Keratinocyte (primary cell): ENCODE measurements at regions not wholly inside any gene's neighbourhood (a gene's known extent, or its start where the extent isn't known, plus 50 kb on each side); places are given as distances from the start of the nearest gene placed in this dataset.

Experiments used
- DNase-seq: peaks from one replicate; pipeline ENCODE4 v3.0.0-alpha.2; 2011; ENCODE audit warnings: low read depth, missing footprints, low spot score
- FAIRE-seq: peaks from 2 replicates; lab custom pipeline; 2011; peaks lifted over from hg19 to GRCh38; lab: Jason Lieb, UNC
- H2AFZ ChIP-seq: 2 replicates; pipeline ENCODE4 v1.6.0; 2012; ENCODE audit warnings: low read length, control low read depth, inconsistent platforms; ENCODE audit not compliant: control insufficient read depth
- H3K27ac ChIP-seq: 2 replicates; pipeline ENCODE4 v1.5.1; 2011; ENCODE audit warnings: low read length; ENCODE audit not compliant: control insufficient read depth, insufficient read depth
- H3K27me3 ChIP-seq: 3 replicates; pipeline ENCODE4 v1.6.0; 2011; ENCODE audit warnings: low read length; ENCODE audit not compliant: control insufficient read depth, insufficient read depth; ENCODE audit errors: extremely low read depth
- H3K36me3 ChIP-seq, 2 experiments: 2 replicates in 1 of 2; 3 replicates in 1 of 2; pipeline ENCODE4 v1.5.1; 2011; ENCODE audit warnings: low read length in 2 of 2, mild to moderate bottlenecking in 1 of 2; ENCODE audit not compliant: control insufficient read depth in 2 of 2, insufficient read depth in 2 of 2; ENCODE audit errors: extremely low read depth in 1 of 2
- H3K4me1 ChIP-seq: 3 replicates; pipeline ENCODE4 v1.5.1; 2011; ENCODE audit warnings: low read length; ENCODE audit not compliant: control insufficient read depth, insufficient read depth; ENCODE audit errors: extremely low read depth
- H3K4me2 ChIP-seq: 3 replicates; pipeline ENCODE4 v1.6.0; 2011; ENCODE audit warnings: low read depth, low read length; ENCODE audit not compliant: control insufficient read depth, insufficient read depth; ENCODE audit errors: extremely low read depth
- H3K4me3 ChIP-seq, 3 experiments: fragments of 200-600 bp in 1 of 3; sonication (generic) in 1 of 3; 2 replicates in 2 of 3; 3 replicates in 1 of 3; pipeline ENCODE4 v1.5.1; 2011 to 2016; ENCODE audit warnings: low read length in 3 of 3, mild to moderate bottlenecking in 3 of 3, control low read depth in 2 of 3, inconsistent platforms in 1 of 3, low read depth in 1 of 3, mixed read lengths in 1 of 3, mixed run types in 1 of 3, moderate library complexity in 1 of 3; ENCODE audit not compliant: control insufficient read depth in 2 of 3, insufficient read depth in 2 of 3; ENCODE audit errors: extremely low read depth in 1 of 3
- H3K79me2 ChIP-seq: 2 replicates; pipeline ENCODE4 v1.6.0; 2012; ENCODE audit warnings: low read length; ENCODE audit not compliant: control insufficient read depth, insufficient read depth
- H3K9ac ChIP-seq: 3 replicates; pipeline ENCODE4 v1.6.0; 2011; ENCODE audit warnings: low read length; ENCODE audit not compliant: control insufficient read depth, insufficient read depth; ENCODE audit errors: extremely low read depth
- H3K9me1 ChIP-seq: 3 replicates; pipeline ENCODE4 v1.6.0; 2011; ENCODE audit warnings: low read length; ENCODE audit not compliant: control insufficient read depth, insufficient read depth; ENCODE audit errors: extremely low read depth
- H3K9me3 ChIP-seq: 2 replicates; pipeline ENCODE4 v1.5.1; 2012; ENCODE audit warnings: low read depth, low read length; ENCODE audit not compliant: control insufficient read depth
- H4K20me1 ChIP-seq: 3 replicates; pipeline ENCODE4 v1.6.0; 2011; ENCODE audit warnings: low read length; ENCODE audit not compliant: control insufficient read depth, insufficient read depth; ENCODE audit errors: extremely low read depth
- EZH2 ChIP-seq: IDR thresholded peaks from one replicate; pipeline ENCODE4 v1.6.1; 2012; ENCODE audit warnings: inconsistent platforms, mild to moderate bottlenecking, low read length, moderate library complexity
- dilution Hi-C: fragments of 300-500 bp; cut with MboI; formaldehyde crosslinking; loops from one replicate; pipeline ENCODE4 v1.7.0; 2020; ENCODE audit warnings: low sequenced_read_pairs; ENCODE audit not compliant: extremely low pct_ligation_motif_present
- TF ChIP-seq, protein P1 (sequence below), 3 experiments: IDR thresholded peaks in 1 of 3; conservative IDR thresholded peaks in 1 of 3; optimal IDR thresholded peaks in 1 of 3; 2 replicates in 2 of 3; 3 replicates in 1 of 3; pipeline versions ENCODE3 to v1.5.1; 2011; ENCODE audit warnings: low read length in 3 of 3, mild to moderate bottlenecking in 3 of 3, moderate library complexity in 2 of 3, control low read depth in 1 of 3, inconsistent platforms in 1 of 3; ENCODE audit not compliant: insufficient read depth in 2 of 3; ENCODE audit errors: extremely low read depth in 1 of 3

DNA sequence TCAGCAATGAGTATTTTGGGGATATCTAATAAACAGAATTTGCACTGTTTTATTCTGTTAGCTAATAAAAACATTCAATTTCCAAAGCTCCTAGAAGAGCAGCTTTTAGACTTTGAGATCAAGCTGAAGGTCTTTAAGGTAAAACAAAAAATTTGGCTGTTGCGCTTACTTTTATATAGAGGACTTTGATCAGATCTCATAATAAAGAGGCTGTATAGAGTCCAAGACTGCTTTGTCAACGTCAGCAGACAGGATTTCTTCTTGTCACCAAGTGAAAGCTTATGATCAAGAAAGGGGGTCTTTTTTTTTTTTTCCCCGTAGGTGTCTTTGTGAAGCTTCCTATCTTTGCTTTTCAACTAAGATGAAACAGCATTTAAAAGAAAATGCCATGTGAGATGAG lies 556.5 kb upstream of the SLC35B3 start:
- Histone ChIP-seq H3K4me2 (no peak overlapping the region), H3K9me3 (no peaks in the 10 kb centered on the region), H3K9ac (no peak overlapping the region), H3K4me3 (no peak overlapping the region), H3K9me1 (no peaks in the 10 kb centered on the region), H3K36me3 (no peaks in the 10 kb centered on the region), H4K20me1 (no peaks in the 10 kb centered on the region), H3K27ac (no peak overlapping the region), H3K4me1 (no peaks in the 10 kb centered on the region), H3K27me3 (no peaks in the 10 kb centered on the region), H2AFZ (no peak overlapping the region), H3K79me2 (no peaks in the 10 kb centered on the region)
- TF ChIP-seq EZH2, result no peak
- TF ChIP-seq, protein P1, sequence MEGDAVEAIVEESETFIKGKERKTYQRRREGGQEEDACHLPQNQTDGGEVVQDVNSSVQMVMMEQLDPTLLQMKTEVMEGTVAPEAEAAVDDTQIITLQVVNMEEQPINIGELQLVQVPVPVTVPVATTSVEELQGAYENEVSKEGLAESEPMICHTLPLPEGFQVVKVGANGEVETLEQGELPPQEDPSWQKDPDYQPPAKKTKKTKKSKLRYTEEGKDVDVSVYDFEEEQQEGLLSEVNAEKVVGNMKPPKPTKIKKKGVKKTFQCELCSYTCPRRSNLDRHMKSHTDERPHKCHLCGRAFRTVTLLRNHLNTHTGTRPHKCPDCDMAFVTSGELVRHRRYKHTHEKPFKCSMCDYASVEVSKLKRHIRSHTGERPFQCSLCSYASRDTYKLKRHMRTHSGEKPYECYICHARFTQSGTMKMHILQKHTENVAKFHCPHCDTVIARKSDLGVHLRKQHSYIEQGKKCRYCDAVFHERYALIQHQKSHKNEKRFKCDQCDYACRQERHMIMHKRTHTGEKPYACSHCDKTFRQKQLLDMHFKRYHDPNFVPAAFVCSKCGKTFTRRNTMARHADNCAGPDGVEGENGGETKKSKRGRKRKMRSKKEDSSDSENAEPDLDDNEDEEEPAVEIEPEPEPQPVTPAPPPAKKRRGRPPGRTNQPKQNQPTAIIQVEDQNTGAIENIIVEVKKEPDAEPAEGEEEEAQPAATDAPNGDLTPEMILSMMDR (optimal IDR thresholded peaks at IDR 0.05 in 1 of 3, IDR thresholded peaks at IDR 0.05 in 1 of 3, conservative IDR thresholded peaks at IDR 0.05 in 1 of 3; ENCODE audit: extremely low read depth in 1 of 3, insufficient read depth in 2 of 3, low read length in 3 of 3), result no peak
- DNase-seq (no peak), FAIRE-seq (no peak)
- dilution Hi-C loops, result no loop called here

- no peak for DNase-seq
Observed at GRCh38 chr6:8990075-8990474, 554.7 kb upstream of the SLC35B3 start.

More at GRCh38 chr6:8990075-8990474, 554.7 kb upstream of the SLC35B3 start:
- Histone ChIP-seq H3K4me1 (no peaks in the 10 kb centered on the region), H3K27ac (no peak overlapping the region), H2AFZ (no peak overlapping the region), H3K9me1 (no peaks in the 10 kb centered on the region), H3K4me3 (no peak overlapping the region), H4K20me1 (no peaks in the 10 kb centered on the region), H3K79me2 (no peaks in the 10 kb centered on the region), H3K27me3 (no peaks in the 10 kb centered on the region), H3K9ac (no peak overlapping the region), H3K4me2 (no peak overlapping the region), H3K9me3 (no peaks in the 10 kb centered on the region), H3K36me3 (no peaks in the 10 kb centered on the region)
- FAIRE-seq, result no peak
- no peak for TF ChIP-seq EZH2
- TF ChIP-seq, protein P1 (optimal IDR thresholded peaks at IDR 0.05 in 1 of 3, IDR thresholded peaks at IDR 0.05 in 1 of 3, conservative IDR thresholded peaks at IDR 0.05 in 1 of 3; ENCODE audit: extremely low read depth in 1 of 3, insufficient read depth in 2 of 3, low read length in 3 of 3), result no peak
- dilution Hi-C loops, result no loop called here
